GM23248 (cell line): ENCODE measurements at regions not wholly inside any gene's neighbourhood (a gene's known extent, or its start where the extent isn't known, plus 50 kb on each side); places are given as distances from the start of the nearest gene placed in this dataset.

Source experiments
- EZH2 ChIP-seq: fragments of 200-600 bp; sonication (generic); IDR thresholded peaks from 2 replicates; pipeline ENCODE4 v1.6.1; 2018; ENCODE audit warnings: antibody characterized with exemption, mild to moderate bottlenecking; ENCODE audit not compliant: insufficient read depth, poor library complexity, severe bottlenecking
- EZH2phosphoT487 ChIP-seq: fragments of 200-600 bp; sonication (generic); IDR thresholded peaks from 2 replicates; pipeline ENCODE4 v1.6.1; 2018; ENCODE audit warnings: antibody characterized with exemption, moderate library complexity, mild to moderate bottlenecking, low read depth; ENCODE audit not compliant: insufficient read depth

GRCh38 chr6:113487489-113488058 is 369.6 kb upstream of the MARCKS start:
- TF ChIP-seq EZH2 (no peak), EZH2phosphoT487 (no peak)
